Suprapubic skin (tissue), 4 donors: ENCODE measurements at regions not wholly inside any gene's neighbourhood (a gene's known extent, or its start where the extent isn't known, plus 50 kb on each side); places are given as distances from the start of the nearest gene placed in this dataset.

Experiments
- EP300 ChIP-seq: sonication (generic); formaldehyde crosslinking; IDR thresholded peaks from one replicate; pipeline ENCODE4 v1.6.1; 2017; ENCODE audit warnings: antibody characterized with exemption
- POLR2A ChIP-seq, 2 donors: fragments of 450-650 bp; IDR thresholded peaks; one replicate each; pipeline ENCODE4 v1.6.1; 2017; ENCODE audit warnings: antibody characterized with exemption in 2 of 2, mild to moderate bottlenecking in 2 of 2, moderate library complexity in 2 of 2
- POLR2AphosphoS5 ChIP-seq, 3 donors: sonication (generic); formaldehyde crosslinking; IDR thresholded peaks; one replicate each; pipeline ENCODE4 v1.6.1; 2017; ENCODE audit warnings: antibody characterized with exemption in 3 of 3
- TF ChIP-seq, protein P1 (sequence below), 2 donors: fragments of 200-600 bp in 1 of 2; fragments of 450-650 bp in 1 of 2; sonication (generic) in 1 of 2; IDR thresholded peaks; one replicate each; pipeline ENCODE4 v1.5.1; 2016 to 2019; ENCODE audit warnings: antibody characterized with exemption in 2 of 2, mild to moderate bottlenecking in 1 of 2, moderate library complexity in 1 of 2

- TF ChIP-seq POLR2A (IDR thresholded peaks at IDR 0.05), result no peak
- TF ChIP-seq, protein P1, sequence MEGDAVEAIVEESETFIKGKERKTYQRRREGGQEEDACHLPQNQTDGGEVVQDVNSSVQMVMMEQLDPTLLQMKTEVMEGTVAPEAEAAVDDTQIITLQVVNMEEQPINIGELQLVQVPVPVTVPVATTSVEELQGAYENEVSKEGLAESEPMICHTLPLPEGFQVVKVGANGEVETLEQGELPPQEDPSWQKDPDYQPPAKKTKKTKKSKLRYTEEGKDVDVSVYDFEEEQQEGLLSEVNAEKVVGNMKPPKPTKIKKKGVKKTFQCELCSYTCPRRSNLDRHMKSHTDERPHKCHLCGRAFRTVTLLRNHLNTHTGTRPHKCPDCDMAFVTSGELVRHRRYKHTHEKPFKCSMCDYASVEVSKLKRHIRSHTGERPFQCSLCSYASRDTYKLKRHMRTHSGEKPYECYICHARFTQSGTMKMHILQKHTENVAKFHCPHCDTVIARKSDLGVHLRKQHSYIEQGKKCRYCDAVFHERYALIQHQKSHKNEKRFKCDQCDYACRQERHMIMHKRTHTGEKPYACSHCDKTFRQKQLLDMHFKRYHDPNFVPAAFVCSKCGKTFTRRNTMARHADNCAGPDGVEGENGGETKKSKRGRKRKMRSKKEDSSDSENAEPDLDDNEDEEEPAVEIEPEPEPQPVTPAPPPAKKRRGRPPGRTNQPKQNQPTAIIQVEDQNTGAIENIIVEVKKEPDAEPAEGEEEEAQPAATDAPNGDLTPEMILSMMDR (IDR thresholded peaks at IDR 0.05), result no peak
- TF ChIP-seq POLR2AphosphoS5 (IDR thresholded peaks at IDR 0.05), result no peak
- no peak for TF ChIP-seq EP300
Measured at GRCh38 chr1:4144349-4144971, 244.4 kb upstream of the C1orf174 start.
